ENCODE measurements at regions not wholly inside any gene's neighbourhood (a gene's known extent, or its start where the extent isn't known, plus 50 kb on each side); places are given as distances from the start of the nearest gene placed in this dataset.

DNA sequence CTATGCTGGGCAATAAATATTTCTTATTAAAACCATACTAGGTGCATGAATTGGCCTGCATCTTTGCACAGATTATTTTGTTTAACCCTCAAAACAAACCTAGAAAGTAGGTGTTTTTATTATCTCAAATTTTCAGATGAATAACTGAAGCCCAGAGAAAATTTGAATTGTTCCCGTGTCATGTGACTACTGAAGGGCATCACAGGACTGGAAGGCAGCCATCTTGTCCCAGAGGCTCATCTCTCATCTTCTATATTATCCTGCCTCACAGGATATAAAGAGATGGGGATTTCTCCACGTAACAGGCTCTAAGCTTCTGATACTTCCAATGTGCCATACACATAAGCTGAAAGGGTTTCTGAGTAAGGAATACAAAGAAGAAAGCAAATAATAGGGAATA is 84.0 kb upstream of the ODAD2 start:
- Histone ChIP-seq H3K9me3 (ENCODE audit: insufficient read depth, low read length) (no peaks in the 10 kb centered on the region), H3K9ac (ENCODE audit: low read length) (no peak overlapping the region), H3K36me3 (replicated peaks; ENCODE audit: low read depth, low read length) (no peaks in the 10 kb centered on the region), H3K27ac (ENCODE audit: low read length) (no peak overlapping the region), H4K20me1 (ENCODE audit: insufficient read depth, low read length) (no peaks in the 10 kb centered on the region), H2AFZ (ENCODE audit: low read depth, low read length) (no peak overlapping the region), H3K27me3 (ENCODE audit: low read depth, low read length) (no peaks in the 10 kb centered on the region), H3K79me2 (ENCODE audit: low read length) (no peaks in the 10 kb centered on the region), H3K4me3 (ENCODE audit: low read length) (no peak overlapping the region), H3K4me1 (ENCODE audit: low read length) (no peaks in the 10 kb centered on the region), H3K4me2 (ENCODE audit: low read length) (no peak overlapping the region)
- TF ChIP-seq, protein P1, sequence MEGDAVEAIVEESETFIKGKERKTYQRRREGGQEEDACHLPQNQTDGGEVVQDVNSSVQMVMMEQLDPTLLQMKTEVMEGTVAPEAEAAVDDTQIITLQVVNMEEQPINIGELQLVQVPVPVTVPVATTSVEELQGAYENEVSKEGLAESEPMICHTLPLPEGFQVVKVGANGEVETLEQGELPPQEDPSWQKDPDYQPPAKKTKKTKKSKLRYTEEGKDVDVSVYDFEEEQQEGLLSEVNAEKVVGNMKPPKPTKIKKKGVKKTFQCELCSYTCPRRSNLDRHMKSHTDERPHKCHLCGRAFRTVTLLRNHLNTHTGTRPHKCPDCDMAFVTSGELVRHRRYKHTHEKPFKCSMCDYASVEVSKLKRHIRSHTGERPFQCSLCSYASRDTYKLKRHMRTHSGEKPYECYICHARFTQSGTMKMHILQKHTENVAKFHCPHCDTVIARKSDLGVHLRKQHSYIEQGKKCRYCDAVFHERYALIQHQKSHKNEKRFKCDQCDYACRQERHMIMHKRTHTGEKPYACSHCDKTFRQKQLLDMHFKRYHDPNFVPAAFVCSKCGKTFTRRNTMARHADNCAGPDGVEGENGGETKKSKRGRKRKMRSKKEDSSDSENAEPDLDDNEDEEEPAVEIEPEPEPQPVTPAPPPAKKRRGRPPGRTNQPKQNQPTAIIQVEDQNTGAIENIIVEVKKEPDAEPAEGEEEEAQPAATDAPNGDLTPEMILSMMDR (IDR thresholded peaks at IDR 0.05; ENCODE audit: low read depth, low read length), result no peak
- no peak for TF ChIP-seq EZH2phosphoT487 (IDR thresholded peaks at IDR 0.05; ENCODE audit: low read depth)

DNA sequence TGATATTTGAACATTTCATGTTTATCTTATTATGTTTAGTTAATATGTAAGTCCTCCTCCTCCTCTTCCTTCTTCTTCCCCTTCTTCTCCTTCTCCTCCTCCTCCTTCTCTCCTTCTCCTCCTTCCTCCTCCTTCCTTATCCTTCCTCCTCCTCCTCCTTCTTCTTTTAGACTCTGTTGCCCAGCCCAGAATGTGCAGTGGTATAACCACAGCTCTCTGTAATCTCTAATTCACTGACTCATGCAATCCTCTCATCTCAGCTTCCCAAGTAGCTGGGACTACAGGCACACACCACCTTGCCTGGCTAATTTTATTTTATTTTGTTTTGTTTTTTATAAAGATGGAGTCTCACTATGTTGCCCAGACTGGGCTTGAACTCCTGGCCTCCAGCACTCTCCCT is 83.4 kb upstream of the ODAD2 start:
- H3K4me1 ChIP-seq (ENCODE audit: low read length), result no peaks in the 10 kb centered on the region

DNA sequence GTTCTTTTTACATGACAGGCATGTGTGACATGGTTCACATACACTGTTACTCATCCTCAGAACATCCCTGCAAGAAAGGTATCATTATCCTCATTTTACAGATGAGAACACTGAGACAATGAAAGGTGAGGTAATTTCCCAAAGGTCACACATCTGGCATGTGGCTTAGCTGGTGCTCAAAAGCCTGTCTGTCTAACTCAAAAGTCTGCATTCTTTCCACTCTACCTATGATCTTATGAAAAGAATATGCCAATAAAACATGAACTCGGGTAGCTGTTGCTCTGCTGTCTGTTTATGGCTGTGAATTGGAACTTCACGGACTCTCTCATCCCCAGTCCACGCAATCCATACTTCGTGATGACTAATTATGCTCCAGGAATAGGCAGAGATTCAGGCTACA is 79.0 kb upstream of the ODAD2 start:
- Histone ChIP-seq H3K9me3 (ENCODE audit: insufficient read depth, low read length) (no peaks in the 10 kb centered on the region), H3K4me3 (ENCODE audit: low read length) (no peak overlapping the region), H3K4me1 (ENCODE audit: low read length) (no peaks in the 10 kb centered on the region), H4K20me1 (ENCODE audit: insufficient read depth, low read length) (no peaks in the 10 kb centered on the region), H3K27me3 (ENCODE audit: low read depth, low read length) (no peaks in the 10 kb centered on the region), H3K79me2 (ENCODE audit: low read length) (no peaks in the 10 kb centered on the region), H3K9ac (ENCODE audit: low read length) (no peak overlapping the region), H3K27ac (ENCODE audit: low read length) (no peak overlapping the region), H3K36me3 (replicated peaks; ENCODE audit: low read depth, low read length) (no peaks in the 10 kb centered on the region), H3K4me2 (ENCODE audit: low read length) (no peak overlapping the region), H2AFZ (ENCODE audit: low read depth, low read length) (no peak overlapping the region)
- no peak for TF ChIP-seq EZH2phosphoT487 (IDR thresholded peaks at IDR 0.05; ENCODE audit: low read depth)
- TF ChIP-seq, protein P1 (IDR thresholded peaks at IDR 0.05; ENCODE audit: low read depth, low read length), result no peak

More for the DNA sequence above, 83.4 kb upstream of the ODAD2 start:
- H3K4me2 ChIP-seq (ENCODE audit: low read length), result no peak overlapping the region
- H3K27ac ChIP-seq (ENCODE audit: low read length), result no peak overlapping the region
- H3K9ac ChIP-seq (ENCODE audit: low read length), result no peak overlapping the region
- H3K27me3 ChIP-seq (ENCODE audit: low read depth, low read length), result no peaks in the 10 kb centered on the region
- no peaks in the 10 kb centered on the region for H4K20me1 ChIP-seq (ENCODE audit: insufficient read depth, low read length)
- no peak overlapping the region for H2AFZ ChIP-seq (ENCODE audit: low read depth, low read length)
- H3K36me3 ChIP-seq (replicated peaks; ENCODE audit: low read depth, low read length), result no peaks in the 10 kb centered on the region
- H3K4me3 ChIP-seq (ENCODE audit: low read length), result no peak overlapping the region
- H3K9me3 ChIP-seq (ENCODE audit: insufficient read depth, low read length), result no peaks in the 10 kb centered on the region
- no peak for TF ChIP-seq EZH2phosphoT487 (IDR thresholded peaks at IDR 0.05; ENCODE audit: low read depth)
- TF ChIP-seq, protein P1 (IDR thresholded peaks at IDR 0.05; ENCODE audit: low read depth, low read length), result no peak
- no peaks in the 10 kb centered on the region for H3K79me2 ChIP-seq (ENCODE audit: low read length)

DNA sequence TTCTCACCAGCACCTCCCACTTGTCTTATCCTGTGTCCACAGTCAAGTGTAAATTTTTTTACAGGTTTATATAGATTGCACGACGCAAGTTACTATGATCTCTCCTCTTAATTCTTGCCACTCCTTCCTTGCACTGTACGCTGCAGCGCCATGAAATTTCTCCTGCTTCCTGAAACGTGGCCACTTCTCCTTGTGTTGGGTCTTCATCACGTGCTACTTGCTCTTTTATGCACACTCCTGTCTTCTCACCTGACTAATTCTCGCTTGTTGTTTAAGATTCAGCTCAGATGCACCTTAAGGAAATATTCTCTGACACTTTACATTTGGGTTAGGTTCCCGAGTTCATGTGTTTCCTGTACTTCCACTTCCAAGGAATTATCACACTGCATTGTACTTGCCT is 76.5 kb upstream of the ODAD2 start:
- no peak overlapping the region for H3K9ac ChIP-seq (ENCODE audit: low read length)
- H3K36me3 ChIP-seq (replicated peaks; ENCODE audit: low read depth, low read length), result no peaks in the 10 kb centered on the region
- H3K27me3 ChIP-seq (ENCODE audit: low read depth, low read length), result no peaks in the 10 kb centered on the region
- no peaks in the 10 kb centered on the region for H4K20me1 ChIP-seq (ENCODE audit: insufficient read depth, low read length)
- no peaks in the 10 kb centered on the region for H3K4me1 ChIP-seq (ENCODE audit: low read length)
- no peaks in the 10 kb centered on the region for H3K9me3 ChIP-seq (ENCODE audit: insufficient read depth, low read length)
- H2AFZ ChIP-seq (ENCODE audit: low read depth, low read length), result no peak overlapping the region
- H3K4me2 ChIP-seq (ENCODE audit: low read length), result no peak overlapping the region
- no peak overlapping the region for H3K27ac ChIP-seq (ENCODE audit: low read length)
- H3K79me2 ChIP-seq (ENCODE audit: low read length), result no peaks in the 10 kb centered on the region
- no peak overlapping the region for H3K4me3 ChIP-seq (ENCODE audit: low read length)
- TF ChIP-seq, protein P1 (IDR thresholded peaks at IDR 0.05; ENCODE audit: low read depth, low read length), result no peak
- TF ChIP-seq EZH2phosphoT487 (IDR thresholded peaks at IDR 0.05; ENCODE audit: low read depth), result no peak
